ENCODE measurements at regions not wholly inside any gene's neighbourhood (a gene's known extent, or its start where the extent isn't known, plus 50 kb on each side); places are given as distances from the start of the nearest gene placed in this dataset.
"Not testable (repeated sequence)": the region's sequence is repeated elsewhere in the genome, so short reads cannot be mapped to it uniquely, and the experiment has no call there.

DNA sequence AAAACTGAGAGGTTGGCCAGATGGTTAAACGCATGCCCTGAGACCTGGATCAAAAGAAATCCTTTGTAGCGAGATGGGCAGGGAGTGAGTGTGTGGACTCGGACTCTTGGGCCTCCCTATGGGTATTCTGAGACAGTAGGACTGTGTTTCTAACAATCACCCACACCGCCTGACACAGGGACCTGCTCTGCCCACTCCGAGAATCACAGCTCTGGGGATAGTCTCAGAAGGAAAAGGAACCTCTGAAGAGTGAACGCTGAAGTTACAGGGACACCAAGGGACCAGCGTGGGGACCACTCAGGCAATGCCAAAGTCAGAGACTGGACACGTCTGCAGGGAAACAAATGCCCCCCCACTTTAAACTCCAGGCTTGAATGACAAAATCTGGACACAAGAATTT is 242.1 kb upstream of the TCERG1L start:
- H3K36me3 ChIP-seq (ENCODE audit: insufficient read depth, low read length), result no peaks in the 10 kb centered on the region
- H3K27me3 ChIP-seq (ENCODE audit: insufficient read depth, low read length, poor library complexity, severe bottlenecking), result no peaks in the 10 kb centered on the region
- POLR2A ChIA-PET, result no interaction called here
- Mint-ChIP-seq H3K9me3 (no peaks in the 10 kb centered on the region), H3K36me3 (no peaks in the 10 kb centered on the region), H3K4me3 (no peak overlapping the region), H3K4me1 (no peaks in the 10 kb centered on the region), H3K27me3 (peaks cover 0 to 2% of the 10 kb centered on the region in 2 donors), H3K27ac (no peak overlapping the region)
- H3K9me3 ChIP-seq (ENCODE audit: low read length), result no peaks in the 10 kb centered on the region
- no peak for DNase-seq
- H3K4me1 ChIP-seq (ENCODE audit: insufficient read depth, low read length), result no peaks in the 10 kb centered on the region
- H3K4me3 ChIP-seq (ENCODE audit: low read length), result no peak overlapping the region
- CTCF ChIA-PET, result no interaction called here
- H3K27ac ChIP-seq (ENCODE audit: low read depth, low read length), result no peak overlapping the region

DNA sequence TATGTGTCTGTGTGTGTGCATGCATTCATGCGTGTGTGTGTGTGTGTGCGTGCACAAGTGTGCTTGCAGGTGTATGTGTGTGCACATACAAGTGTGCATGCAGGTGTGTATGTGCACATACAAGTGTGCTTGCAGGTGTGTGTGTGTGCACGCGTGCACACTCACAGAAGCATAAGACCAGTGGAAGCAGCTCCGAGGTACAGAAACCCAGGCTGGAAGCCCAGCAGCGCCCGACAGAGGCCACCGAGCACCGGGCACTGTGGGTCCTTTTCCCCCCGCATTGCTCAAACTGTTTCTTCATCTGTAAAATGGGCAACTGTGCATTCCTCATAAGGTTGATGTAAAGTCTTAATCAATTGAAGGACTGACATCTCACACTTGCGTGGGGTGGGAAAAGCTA is 243.3 kb upstream of the TCERG1L start:
- Mint-ChIP-seq H3K36me3 (no peaks in the 10 kb centered on the region), H3K27ac (no peak overlapping the region), H3K4me1 (no peaks in the 10 kb centered on the region), H3K4me3 (no peak overlapping the region), H3K27me3 (peaks cover 0 to 2% of the 10 kb centered on the region in 2 donors), H3K9me3 (no peaks in the 10 kb centered on the region)
- Histone ChIP-seq H3K36me3 (ENCODE audit: insufficient read depth, low read length) (no peaks in the 10 kb centered on the region), H3K9me3 (ENCODE audit: low read length) (no peaks in the 10 kb centered on the region), H3K4me1 (ENCODE audit: insufficient read depth, low read length) (no peaks in the 10 kb centered on the region), H3K4me3 (ENCODE audit: low read length) (no peak overlapping the region), H3K27me3 (ENCODE audit: insufficient read depth, low read length, poor library complexity, severe bottlenecking) (no peaks in the 10 kb centered on the region), H3K27ac (ENCODE audit: low read depth, low read length) (no peak overlapping the region)
- ChIA-PET CTCF (no interaction called here), POLR2A (no interaction called here)
- no peak for DNase-seq

DNA sequence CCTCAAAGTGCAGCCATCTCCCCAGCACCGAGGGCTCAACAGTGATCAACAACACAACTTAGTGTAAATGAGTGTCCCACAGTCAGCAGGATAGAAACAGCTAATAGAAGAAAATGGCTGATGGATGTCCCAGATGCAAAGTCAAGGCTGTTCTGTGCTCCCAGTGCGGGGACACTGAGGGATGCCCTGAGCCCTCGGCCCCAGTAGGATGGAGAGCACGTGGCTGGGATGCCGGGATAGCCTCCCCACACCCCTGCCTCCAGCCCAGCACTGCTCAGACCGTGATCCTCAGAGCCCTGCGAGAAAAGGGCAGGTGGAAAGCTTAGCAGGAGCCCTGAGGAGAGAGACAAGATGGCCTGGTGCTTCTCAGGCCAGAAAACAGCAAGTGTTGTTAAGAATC is 243.9 kb upstream of the TCERG1L start:
- CTCF ChIA-PET, result no interaction called here
- H3K36me3 Mint-ChIP-seq, result no peaks in the 10 kb centered on the region
- Histone ChIP-seq H3K9me3 (ENCODE audit: low read length) (no peaks in the 10 kb centered on the region), H3K27ac (ENCODE audit: low read depth, low read length) (no peak overlapping the region), H3K27me3 (ENCODE audit: insufficient read depth, low read length, poor library complexity, severe bottlenecking) (no peaks in the 10 kb centered on the region), H3K36me3 (ENCODE audit: insufficient read depth, low read length) (no peaks in the 10 kb centered on the region), H3K4me3 (ENCODE audit: low read length) (no peak overlapping the region), H3K4me1 (ENCODE audit: insufficient read depth, low read length) (no peaks in the 10 kb centered on the region)
- no peak for DNase-seq
- no peaks in the 10 kb centered on the region for H3K9me3 Mint-ChIP-seq
- H3K27ac Mint-ChIP-seq, result no peak overlapping the region
- peaks cover 0 to 2% of the 10 kb centered on the region in 2 donors for H3K27me3 Mint-ChIP-seq
- no peaks in the 10 kb centered on the region for H3K4me1 Mint-ChIP-seq
- POLR2A ChIA-PET, result no interaction called here
- no peak overlapping the region for H3K4me3 Mint-ChIP-seq

DNA sequence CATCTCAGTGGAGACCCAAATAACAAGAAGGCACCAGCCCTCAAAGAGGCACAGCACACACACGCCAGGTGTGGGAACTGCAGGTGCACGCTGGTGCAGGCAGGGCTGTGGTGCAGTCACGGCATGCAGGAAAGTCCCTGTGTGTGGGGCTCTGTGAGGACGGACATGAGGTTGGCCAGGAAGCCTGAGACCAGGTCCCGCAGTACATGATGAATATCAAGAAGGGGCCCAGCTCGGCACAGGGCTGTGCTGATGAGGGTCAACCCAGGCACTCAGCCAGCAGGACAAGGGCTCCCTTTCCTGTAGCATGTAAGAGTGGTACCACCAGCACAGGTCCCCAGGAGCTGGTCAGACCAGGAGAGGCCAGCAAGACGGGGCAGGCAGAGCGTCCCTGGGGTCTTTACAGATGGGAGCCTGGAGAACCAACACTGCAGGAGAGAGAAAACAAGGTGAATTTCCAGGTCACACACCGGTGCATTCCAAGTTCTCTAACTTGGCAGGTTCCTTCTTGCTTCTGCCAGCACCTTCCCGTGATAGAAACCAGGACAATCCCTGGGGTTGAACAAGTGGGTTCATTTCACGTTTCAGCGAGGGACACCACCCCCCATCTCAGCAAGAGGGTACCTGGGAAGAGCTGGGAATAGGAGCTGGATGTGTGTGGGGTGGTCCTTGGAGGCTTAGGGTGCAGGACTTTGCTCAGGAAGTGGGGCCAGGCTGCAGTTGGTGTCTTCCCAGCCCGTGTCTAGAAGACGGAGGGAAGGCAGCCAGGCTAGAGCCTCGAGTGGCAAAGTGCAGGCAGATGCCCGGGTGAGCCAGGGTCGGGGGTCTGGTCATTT is 244.8 kb upstream of the TCERG1L start:
- Mint-ChIP-seq H3K36me3 (no peaks in the 10 kb centered on the region), H3K9me3 (no peaks in the 10 kb centered on the region), H3K27me3 (no peaks in the 10 kb centered on the region), H3K4me1 (no peaks in the 10 kb centered on the region), H3K27ac (no peak overlapping the region), H3K4me3 (no peak overlapping the region)
- CTCF ChIA-PET, result no interaction called here
- Histone ChIP-seq H3K4me1 (ENCODE audit: insufficient read depth, low read length) (no peaks in the 10 kb centered on the region), H3K4me3 (ENCODE audit: low read length) (no peak overlapping the region), H3K27ac (ENCODE audit: low read depth, low read length) (no peak overlapping the region), H3K9me3 (ENCODE audit: low read length) (no peaks in the 10 kb centered on the region), H3K36me3 (ENCODE audit: insufficient read depth, low read length) (no peaks in the 10 kb centered on the region), H3K27me3 (ENCODE audit: insufficient read depth, low read length, poor library complexity, severe bottlenecking) (no peaks in the 10 kb centered on the region)
- no peak for DNase-seq
- POLR2A ChIA-PET, result no interaction called here

DNA sequence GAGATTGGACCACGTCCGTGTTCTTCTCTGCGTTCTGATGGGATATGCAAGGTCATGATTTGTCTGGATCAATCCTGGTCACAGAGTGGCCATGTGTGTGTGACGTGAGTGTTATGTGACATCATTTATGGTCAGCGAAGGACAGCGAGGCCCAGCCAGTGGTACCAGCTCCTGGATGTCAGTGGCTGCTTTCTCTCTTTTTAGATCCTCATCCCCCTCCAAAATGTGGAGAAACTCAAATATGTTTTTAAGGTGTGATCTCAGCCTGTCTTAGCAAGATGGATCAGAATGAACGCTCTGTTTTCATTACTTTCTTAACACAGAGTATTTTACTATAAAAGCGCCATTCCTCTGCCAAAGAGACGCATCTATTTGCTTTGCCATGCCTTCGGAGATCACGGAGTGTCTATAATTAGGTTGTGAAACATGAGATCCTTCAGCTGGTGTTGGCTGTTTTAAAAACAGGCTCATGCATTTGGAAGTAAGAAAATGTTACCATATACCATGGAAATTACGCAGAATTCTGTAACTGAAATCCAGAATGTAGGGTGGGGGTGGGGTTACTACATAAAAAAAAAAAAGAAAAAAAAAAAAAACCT is 245.5 kb upstream of the TCERG1L start:
- no peak for DNase-seq
- H3K4me3 ChIP-seq (ENCODE audit: low read length), result no peak overlapping the region
- H3K9me3 ChIP-seq (ENCODE audit: low read length), result no peaks in the 10 kb centered on the region
- H3K4me1 ChIP-seq (ENCODE audit: insufficient read depth, low read length), result no peaks in the 10 kb centered on the region
- Mint-ChIP-seq H3K4me1 (no peaks in the 10 kb centered on the region), H3K27ac (no peak overlapping the region), H3K27me3 (no peaks in the 10 kb centered on the region), H3K9me3 (no peaks in the 10 kb centered on the region), H3K4me3 (no peak overlapping the region), H3K36me3 (no peaks in the 10 kb centered on the region)
- H3K27me3 ChIP-seq (ENCODE audit: insufficient read depth, low read length, poor library complexity, severe bottlenecking), result no peaks in the 10 kb centered on the region
- H3K27ac ChIP-seq (ENCODE audit: low read depth, low read length), result no peak overlapping the region
- no peaks in the 10 kb centered on the region for H3K36me3 ChIP-seq (ENCODE audit: insufficient read depth, low read length)
- CTCF ChIA-PET, result no interaction called here
- POLR2A ChIA-PET, result no interaction called here

DNA sequence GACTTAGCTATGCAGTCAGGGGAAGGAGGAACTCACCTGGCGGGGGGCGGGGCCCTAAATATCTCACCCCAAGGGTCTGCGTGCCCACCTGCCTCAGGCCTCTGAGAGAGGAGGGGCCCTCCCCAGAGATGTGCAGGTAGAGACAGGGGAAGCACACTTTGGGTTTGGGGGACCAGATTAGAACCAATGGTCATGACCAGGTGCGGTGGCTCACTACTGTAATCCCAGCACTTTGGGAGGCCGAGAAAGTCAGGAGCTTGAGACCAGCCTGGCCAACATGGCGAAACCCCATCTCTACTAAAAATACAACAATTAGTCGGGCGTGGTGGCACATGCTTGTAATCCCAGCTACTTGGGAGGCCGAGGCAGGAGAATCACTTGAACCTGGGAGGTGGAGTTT is 246.4 kb upstream of the TCERG1L start:
- H3K36me3 Mint-ChIP-seq; H3K9me3 ChIP-seq (ENCODE audit: low read length); H3K27ac Mint-ChIP-seq; DNase-seq; H3K36me3 ChIP-seq (ENCODE audit: insufficient read depth, low read length); H3K9me3 Mint-ChIP-seq; POLR2A ChIA-PET; H3K4me1 Mint-ChIP-seq; H3K27ac ChIP-seq (ENCODE audit: low read depth, low read length); H3K4me3 ChIP-seq (ENCODE audit: low read length); H3K27me3 Mint-ChIP-seq; CTCF ChIA-PET; H3K27me3 ChIP-seq (ENCODE audit: insufficient read depth, low read length, poor library complexity, severe bottlenecking); H3K4me1 ChIP-seq (ENCODE audit: insufficient read depth, low read length); H3K4me3 Mint-ChIP-seq: not testable (repeated sequence)

DNA sequence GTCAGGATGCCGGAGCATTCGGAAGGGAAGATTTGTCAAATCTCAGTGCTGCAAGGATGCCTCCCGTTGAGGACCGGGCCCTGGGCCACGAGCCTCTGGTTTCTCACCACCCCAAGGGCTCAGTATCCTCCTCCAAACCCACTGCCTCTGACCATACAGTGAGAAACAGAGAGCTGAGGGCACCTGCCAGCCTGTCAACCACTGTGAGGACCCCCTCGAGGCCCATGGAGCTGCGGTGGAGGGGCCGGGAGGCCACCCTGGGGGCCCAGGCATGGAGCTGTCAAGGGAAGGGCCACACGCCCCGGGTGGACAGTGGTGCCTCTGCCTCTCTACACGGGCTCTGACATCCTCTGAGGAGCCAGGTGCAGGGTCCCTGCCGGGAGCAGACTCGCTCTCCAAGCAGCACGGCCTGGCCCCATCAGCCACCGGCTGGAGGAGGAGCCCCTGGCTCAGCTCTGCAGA is 248.0 kb upstream of the TCERG1L start:
- H3K4me1 Mint-ChIP-seq, result no peaks in the 10 kb centered on the region
- ChIA-PET CTCF (no interaction called here), POLR2A (no interaction called here)
- Histone ChIP-seq H3K36me3 (ENCODE audit: insufficient read depth, low read length) (no peaks in the 10 kb centered on the region), H3K4me1 (ENCODE audit: insufficient read depth, low read length) (no peaks in the 10 kb centered on the region), H3K27me3 (ENCODE audit: insufficient read depth, low read length, poor library complexity, severe bottlenecking) (no peaks in the 10 kb centered on the region), H3K4me3 (ENCODE audit: low read length) (no peak overlapping the region), H3K27ac (ENCODE audit: low read depth, low read length) (no peak overlapping the region), H3K9me3 (ENCODE audit: low read length) (no peaks in the 10 kb centered on the region)
- peaks cover 0 to 8% (median 3%) of the 10 kb centered on the region in 5 donors for H3K9me3 Mint-ChIP-seq
- no peak overlapping the region for H3K27ac Mint-ChIP-seq
- DNase-seq, result no peak
- no peak overlapping the region for H3K4me3 Mint-ChIP-seq
- no peaks in the 10 kb centered on the region for H3K36me3 Mint-ChIP-seq
- H3K27me3 Mint-ChIP-seq, result no peaks in the 10 kb centered on the region

DNA sequence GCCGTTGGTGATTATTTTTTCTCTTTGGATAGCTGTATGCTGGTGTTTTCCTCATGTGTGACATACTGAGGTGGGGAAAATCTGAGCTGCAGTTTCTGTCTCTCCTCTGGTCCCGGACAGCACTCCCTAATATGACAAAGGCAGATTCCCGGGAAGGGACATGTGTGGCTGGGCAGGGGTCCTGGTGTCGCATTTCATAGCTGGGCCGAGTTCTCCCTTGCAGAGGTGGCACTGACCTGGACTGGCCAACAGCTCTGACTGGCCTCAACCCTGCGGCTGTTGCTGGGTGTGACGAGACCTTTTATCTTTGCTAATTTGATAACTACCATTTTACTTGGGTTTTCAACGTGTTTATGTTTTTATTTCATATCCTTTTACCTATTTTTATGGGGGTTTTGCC is 248.6 kb upstream of the TCERG1L start:
- Mint-ChIP-seq H3K4me1 (no peaks in the 10 kb centered on the region), H3K27me3 (peaks cover 0 to 2% of the 10 kb centered on the region in 2 donors), H3K4me3 (no peak overlapping the region), H3K27ac (no peak overlapping the region), H3K9me3 (peaks cover 4 to 13% (median 6%) of the 10 kb centered on the region in 5 donors), H3K36me3 (no peaks in the 10 kb centered on the region)
- DNase-seq, result no peak
- no peaks in the 10 kb centered on the region for H3K9me3 ChIP-seq (ENCODE audit: low read length)
- no peaks in the 10 kb centered on the region for H3K36me3 ChIP-seq (ENCODE audit: insufficient read depth, low read length)
- H3K4me1 ChIP-seq (ENCODE audit: insufficient read depth, low read length), result no peaks in the 10 kb centered on the region
- CTCF ChIA-PET, result no interaction called here
- no peak overlapping the region for H3K4me3 ChIP-seq (ENCODE audit: low read length)
- no peak overlapping the region for H3K27ac ChIP-seq (ENCODE audit: low read depth, low read length)
- no peaks in the 10 kb centered on the region for H3K27me3 ChIP-seq (ENCODE audit: insufficient read depth, low read length, poor library complexity, severe bottlenecking)
- POLR2A ChIA-PET, result no interaction called here
